ENCODE measurements at regions not wholly inside any gene's neighbourhood (a gene's known extent, or its start where the extent isn't known, plus 50 kb on each side); places are given as distances from the start of the nearest gene placed in this dataset.
"Not testable (repeated sequence)": the region's sequence is repeated elsewhere in the genome, so short reads cannot be mapped to it uniquely, and the experiment has no call there.

DNA sequence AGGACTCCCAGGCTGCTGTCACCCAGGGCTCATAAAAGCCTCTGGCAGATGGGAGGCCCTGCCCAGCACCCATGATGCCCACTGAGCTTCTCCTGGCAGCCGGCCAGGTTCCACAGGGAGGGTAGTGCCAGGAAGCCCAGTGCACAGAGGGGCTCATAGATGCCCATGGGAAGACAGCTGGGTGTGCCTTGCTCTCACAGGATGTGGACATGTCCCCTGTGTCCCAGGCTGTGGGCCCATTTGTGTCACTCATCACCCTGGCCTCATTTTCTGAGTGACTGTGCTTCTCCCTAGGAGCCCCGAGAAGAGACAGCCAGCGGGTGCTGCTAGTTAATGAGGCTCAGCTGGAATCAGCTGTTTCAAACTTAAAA is 86.5 kb upstream of the SFSWAP start:
- DNase-seq: not testable (repeated sequence)

- not testable (repeated sequence) for DNase-seq
Measured at GRCh38 chr12:131624756-131625501, 86.0 kb upstream of the SFSWAP start.

DNA sequence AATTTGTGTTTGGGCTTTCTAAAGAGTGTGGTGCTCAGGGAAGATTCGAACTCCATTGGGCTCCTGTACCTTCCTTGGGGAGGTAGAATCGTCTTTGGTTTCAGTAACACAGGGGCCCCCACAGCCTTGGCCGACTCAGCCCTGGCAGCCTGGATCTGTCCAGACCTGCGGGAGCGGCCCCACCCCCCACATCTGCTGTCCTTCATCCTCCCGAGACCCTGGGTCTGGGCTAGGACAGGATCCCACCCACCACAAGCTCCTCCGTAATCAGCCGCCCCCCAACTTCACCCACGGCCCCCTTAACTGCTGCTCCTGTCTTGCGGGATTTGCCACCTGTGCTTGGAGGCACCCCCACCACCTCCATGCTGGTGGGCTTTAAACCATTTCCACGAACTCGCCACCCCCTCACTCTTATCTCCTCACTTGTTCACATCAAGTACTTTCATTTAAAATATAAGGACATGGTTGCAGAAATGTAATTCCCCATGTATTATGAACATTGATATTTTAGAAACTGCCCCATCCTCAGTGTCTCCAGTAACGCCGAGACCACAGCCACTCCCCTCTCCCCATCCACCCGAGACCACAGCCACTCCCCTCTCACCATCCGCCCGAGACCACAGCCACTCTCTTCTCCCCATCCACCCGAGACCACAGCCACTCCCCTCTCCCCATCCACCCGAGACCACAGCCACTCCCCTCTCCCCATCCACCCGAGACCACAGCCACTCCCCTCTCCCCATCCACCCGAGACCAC is 84.7 kb upstream of the SFSWAP start:
- DNase-seq: not testable (repeated sequence)

- DNase-seq: peak; percentile 40
Measured at GRCh38 chr12:131627151-131628022, 83.5 kb upstream of the SFSWAP start.

- no peak for DNase-seq
Measured at GRCh38 chr12:131628023-131628740, 82.7 kb upstream of the SFSWAP start.

DNA sequence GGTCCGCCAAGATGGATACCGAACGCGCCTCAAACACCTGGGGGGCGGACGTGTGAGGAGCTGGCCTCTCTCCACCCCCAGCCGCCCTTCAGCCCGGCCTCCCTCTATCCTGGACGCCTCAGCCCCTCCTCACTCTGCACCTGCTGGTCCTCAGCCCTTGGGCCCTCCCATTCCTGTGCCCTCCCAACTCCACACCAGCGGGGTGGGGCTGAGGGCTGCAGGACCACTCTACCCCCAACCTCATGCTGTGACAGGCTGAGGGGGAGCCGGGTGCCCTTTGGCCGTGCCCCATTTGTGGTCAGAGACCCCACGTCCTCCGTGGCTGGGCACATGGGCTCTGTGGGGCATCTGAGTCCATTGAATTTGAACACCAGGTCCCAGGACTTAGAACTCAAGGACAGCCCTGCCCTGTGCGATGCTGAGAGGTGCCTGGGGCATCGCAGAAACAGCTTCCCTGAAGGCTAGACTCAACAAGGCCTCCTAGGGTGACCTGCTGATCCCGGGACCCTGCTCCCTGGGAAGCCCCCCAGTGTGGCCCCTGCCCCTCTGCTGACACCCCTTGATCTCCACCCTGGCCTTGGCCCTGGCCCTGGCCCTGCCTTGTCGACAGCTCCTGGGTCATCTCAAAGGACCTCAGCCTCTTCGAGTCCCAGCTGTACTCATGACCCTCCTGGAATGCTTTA is 82.0 kb upstream of the SFSWAP start:
- DNase-seq: no peak

DNA sequence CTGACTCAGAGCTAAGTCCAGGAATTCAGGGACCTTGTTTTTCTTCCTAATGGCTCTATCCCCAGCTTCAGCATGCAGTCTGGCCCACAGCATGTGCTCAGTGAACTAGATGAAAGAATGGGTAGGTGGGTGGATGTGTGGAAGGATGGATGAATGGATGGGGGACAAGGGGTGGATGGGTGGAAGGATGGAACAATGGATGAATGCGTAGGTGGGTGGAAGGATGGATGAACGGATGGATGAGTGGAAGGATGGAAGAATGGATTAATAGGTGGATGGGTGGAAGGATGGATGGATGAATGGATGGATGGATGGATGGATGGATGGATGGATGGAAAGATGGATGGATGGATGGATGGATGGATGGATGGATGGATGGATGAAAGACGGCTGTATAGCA is 79.7 kb upstream of the SFSWAP start:
- no peak for DNase-seq

DNA sequence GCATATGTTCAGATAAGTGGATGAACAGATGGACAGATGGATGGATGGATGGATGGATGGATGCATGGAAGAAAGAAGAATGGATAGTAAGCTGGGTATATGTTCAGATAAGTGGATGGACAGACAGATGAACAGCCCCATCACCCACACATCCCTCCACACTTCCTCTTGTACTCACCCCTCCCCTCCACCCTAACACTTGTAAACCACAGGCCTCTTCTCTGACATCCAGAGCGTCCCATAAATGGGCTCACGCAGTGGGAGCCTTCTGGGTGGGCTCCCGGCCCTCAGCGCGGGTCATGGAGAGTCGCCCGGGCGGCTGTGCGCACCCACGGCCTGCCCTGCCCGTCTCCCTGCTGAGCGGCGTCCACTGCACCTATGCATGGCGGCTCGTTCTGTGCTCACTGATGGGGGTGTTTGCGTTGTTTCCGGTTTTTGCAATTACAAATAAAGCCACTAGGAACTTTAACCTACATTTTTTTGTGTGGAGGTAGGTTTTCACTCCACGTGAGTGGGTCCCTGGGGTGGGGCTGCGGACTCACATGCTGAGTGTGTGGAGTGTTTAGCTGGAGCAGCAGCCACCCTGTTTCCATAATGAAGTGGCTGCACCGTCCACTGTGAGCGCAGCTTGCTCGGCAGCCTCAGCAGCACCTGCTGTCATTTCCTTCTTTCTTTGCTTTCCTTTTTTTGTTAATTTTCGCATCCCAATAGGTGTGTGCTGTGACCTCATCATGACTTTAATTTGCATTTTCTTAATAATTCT is 78.8 kb upstream of the SFSWAP start:
- not testable (repeated sequence) for DNase-seq

DNA sequence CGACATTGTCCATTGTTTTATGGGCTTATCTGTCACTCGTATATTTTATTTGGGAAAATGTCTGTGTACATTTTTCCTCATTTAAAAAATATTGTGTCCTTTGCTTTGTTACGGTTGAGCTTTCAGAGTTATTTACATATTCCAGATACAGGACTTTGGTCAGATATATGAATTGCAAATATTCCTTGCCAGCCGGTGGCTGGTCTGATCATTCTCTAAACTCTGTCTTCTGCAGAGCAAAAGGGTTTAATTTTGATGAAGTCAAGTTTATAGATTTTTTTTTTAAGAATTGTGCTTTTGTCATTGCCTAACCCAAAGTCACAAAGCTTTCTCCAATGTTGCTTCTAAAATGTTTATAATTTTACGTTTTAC is 78.3 kb upstream of the SFSWAP start:
- not testable (repeated sequence) for DNase-seq

- DNase-seq: not testable (repeated sequence)
Measured at GRCh38 chr12:131633610-131634009, 77.3 kb upstream of the SFSWAP start.

DNA sequence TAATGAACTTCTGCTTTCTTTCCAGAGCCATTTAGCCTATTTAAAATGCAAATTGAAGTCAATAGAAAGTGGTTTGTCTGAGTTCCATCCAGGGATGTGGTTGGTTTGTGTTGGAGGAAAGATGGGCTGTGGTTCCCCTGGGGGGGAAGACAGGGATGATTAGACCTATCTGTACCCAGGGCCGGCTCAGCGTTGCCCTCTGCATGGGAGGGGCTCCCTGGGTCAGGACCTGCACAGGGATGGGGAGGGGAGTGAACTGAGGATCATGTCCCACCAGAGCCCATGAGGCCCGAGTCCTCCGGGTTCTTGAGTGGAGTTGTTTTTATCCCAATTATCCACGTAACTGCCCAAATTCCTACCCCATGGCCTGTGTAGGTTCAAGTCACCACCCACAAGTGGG is 76.9 kb upstream of the SFSWAP start:
- no peak for DNase-seq

DNA sequence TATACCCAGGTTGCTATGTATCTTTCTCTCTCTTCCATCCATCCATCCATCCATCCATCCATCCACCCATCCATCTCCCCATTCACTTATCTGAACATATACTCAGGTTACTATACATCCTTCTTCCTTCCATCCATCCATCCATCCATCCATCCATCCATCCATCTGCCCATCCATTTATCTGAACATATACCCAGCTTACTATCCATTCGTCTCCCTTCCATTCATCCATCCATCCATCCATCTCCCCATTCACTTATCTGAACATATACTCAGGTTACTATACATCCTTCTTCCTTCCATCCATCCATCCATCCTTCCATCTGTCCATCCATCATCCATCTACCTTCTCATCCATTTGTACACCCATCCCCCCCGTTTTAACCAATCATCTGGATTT is 75.9 kb upstream of the SFSWAP start:
- DNase-seq: not testable (repeated sequence)

- no peak for DNase-seq
Measured at GRCh38 chr12:131635491-131636122, 75.3 kb upstream of the SFSWAP start.

GRCh38 chr12:131636266-131636665 is 74.6 kb upstream of the SFSWAP start:
- DNase-seq: no peak

- DNase-seq: no peak
Measured at GRCh38 chr12:131636940-131637750, 73.7 kb upstream of the SFSWAP start.

DNA sequence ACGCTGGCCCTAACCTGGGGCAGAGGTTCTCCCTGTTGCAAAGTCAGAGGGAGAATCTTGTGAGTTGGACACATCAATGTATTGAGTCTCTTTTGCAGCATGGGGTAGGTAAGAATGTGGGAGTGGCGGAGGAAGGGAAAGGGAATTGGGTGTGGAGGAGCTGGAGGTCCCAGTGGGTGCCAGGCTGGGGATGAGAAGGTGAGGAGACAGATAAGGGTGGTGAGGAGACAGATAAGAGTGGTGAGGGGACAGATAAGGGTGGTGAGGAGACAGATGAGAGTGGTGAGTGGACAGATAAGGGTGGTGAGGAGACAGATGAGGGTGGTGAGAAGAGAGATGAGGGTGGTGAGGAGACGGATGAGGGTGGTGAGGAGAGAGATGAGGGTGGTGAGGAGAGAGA is 72.9 kb upstream of the SFSWAP start:
- DNase-seq: no peak

DNA sequence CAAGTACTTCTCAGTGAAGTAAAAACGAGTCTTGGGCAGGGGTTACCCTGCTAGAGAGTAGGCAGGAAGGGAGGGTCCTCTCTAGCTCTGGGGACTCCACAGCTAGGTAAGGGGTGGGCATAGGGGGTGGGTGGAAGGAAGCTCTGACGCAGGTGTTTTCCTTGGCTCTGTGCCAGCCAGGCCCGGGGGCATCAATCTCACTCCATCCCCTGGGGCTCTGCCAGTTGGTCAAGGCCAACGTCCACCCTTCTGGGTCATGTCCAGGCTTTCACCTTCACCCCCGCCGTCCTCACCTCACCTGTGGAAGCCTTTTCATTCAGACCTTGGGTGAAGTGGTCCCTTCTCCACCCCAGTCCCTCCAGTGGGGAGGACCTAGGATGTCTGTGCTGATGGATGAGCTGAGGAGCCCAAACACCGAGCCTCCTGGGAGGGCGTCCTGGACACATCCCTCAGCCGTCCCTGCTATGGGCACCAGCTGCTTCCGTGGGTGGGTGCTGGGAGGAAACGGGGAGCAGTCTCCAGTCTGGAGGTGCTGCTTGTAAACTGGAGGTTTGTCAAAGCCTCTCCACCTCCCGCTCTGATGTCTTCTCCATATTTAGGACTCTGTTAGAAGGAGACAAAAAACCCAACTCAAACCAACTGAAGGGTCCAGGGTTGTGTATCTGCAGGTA is 71.5 kb upstream of the SFSWAP start:
- DNase-seq: no peak

DNA sequence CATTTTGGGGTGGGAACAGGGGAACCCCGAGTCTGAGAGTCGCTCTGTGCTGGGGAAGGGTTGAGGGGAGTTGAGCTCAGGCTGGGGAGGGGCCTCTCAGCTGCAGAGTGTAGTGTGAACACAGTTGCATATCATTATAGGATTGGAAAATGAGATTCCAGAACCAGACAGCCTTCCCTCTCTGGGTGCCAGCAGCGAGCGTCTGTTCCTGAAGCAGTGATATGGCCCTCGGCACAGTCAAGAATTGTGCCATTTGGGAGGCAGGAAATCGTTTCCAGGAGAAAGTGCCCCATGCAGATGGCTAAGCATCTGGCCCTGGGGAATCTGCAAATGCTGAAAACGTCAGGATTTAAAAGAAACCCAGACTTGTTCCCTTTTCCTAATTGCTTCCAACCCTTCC is 70.4 kb upstream of the SFSWAP start:
- DNase-seq: no peak

GRCh38 chr12:131641315-131641714 is 69.6 kb upstream of the SFSWAP start:
- no peak for DNase-seq

Data from stimulated activated CD4-positive, alpha-beta T cell treated with anti-CD3 and anti-CD28 coated beads, Interleukin-1b, Interleukin-23, amount 100 ng/mL, for 48 hours (primary cell).